ENCODE measurements at regions not wholly inside any gene's neighbourhood (a gene's known extent, or its start where the extent isn't known, plus 50 kb on each side); places are given as distances from the start of the nearest gene placed in this dataset.

DNA sequence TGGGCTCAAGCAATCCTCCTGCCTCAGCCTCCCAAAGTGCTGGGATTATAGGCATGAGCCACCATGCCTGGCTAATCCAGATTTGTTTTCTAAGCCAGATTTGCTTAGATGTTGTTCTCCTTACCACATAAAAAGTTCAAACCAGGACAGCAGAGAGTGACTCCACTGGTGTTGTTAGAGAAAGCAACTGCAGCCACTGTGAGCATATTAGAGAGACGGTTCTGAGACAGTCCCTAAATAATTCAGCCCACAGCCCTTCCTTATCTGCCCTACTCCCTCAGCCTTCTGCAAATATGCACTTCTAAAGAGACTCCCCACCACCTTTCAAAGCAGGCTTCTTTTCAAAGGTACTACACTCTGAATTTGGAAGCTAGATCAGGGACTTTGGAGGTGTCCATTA is 96.1 kb downstream of the DRD1 start:
- no peak overlapping the region for H3K4me3 ChIP-seq (ENCODE audit: control insufficient read depth in 1 of 7, extremely low read depth in 1 of 7, insufficient read depth in 4 of 7, low read depth in 2 of 7, low read length in 6 of 7)
- ChIA-PET POLR2A (no interaction called here), CTCF (no interaction called here)
- no peaks in the 10 kb centered on the region for H3K4me1 ChIP-seq (ENCODE audit: control extremely low read depth in 1 of 4, control insufficient read depth in 4 of 4, insufficient read depth in 4 of 4, low read length in 3 of 4)
- no peak for DNase-seq
- H3K27ac ChIP-seq (ENCODE audit: insufficient read depth in 1 of 2, low read depth in 1 of 2, low read length in 2 of 2, poor library complexity in 1 of 2, severe bottlenecking in 2 of 2), result no peak overlapping the region
- H3K36me3 ChIP-seq (ENCODE audit: control insufficient read depth in 4 of 4, insufficient read depth in 4 of 4, low read length in 3 of 4), result no peaks in the 10 kb centered on the region
- no peaks in the 10 kb centered on the region for H3K9me3 ChIP-seq (ENCODE audit: control extremely low read depth in 1 of 5, control insufficient read depth in 4 of 5, insufficient read depth in 2 of 5, low read depth in 1 of 5, low read length in 4 of 5)
- no CpG with 5 or more reads among the region's 1 CpG for whole genome bisulfite sequencing (ENCODE audit: insufficient coverage)
- peaks cover 0 to 4% (median 0%) of the 10 kb centered on the region in 5 experiments for H3K27me3 ChIP-seq (replicated peaks in 2 of 5; ENCODE audit: control insufficient read depth in 4 of 5, insufficient read depth in 5 of 5, low read length in 4 of 5)

DNA sequence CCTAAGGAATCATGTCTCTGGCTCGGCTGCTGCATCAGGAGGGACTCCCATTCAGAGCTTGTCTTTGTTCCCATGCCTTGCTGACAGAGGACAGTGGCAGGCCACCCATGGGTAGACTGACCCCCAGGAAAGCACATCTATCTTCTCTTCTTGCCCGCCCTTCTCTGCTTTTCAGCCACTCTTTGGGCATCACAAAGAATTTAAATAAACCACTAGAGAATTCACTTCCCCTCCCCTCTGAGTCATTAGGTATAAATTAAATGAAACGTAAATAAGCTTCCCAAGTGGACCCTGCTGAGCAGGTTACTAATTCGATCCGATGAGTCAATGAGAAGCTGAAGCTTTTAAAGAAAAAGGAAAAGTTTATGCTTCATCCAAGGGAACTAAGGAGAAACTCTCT is 97.0 kb downstream of the DRD1 start:
- ChIA-PET POLR2A (no interaction called here), CTCF (no interaction called here)
- no peaks in the 10 kb centered on the region for H3K4me1 ChIP-seq (ENCODE audit: control extremely low read depth in 1 of 4, control insufficient read depth in 4 of 4, insufficient read depth in 4 of 4, low read length in 3 of 4)
- H3K4me3 ChIP-seq (ENCODE audit: control insufficient read depth in 1 of 7, extremely low read depth in 1 of 7, insufficient read depth in 4 of 7, low read depth in 2 of 7, low read length in 6 of 7), result no peak overlapping the region
- 58% methylated on average over 3 of the region's 5 CpGs for WGBS (ENCODE audit: insufficient coverage)
- H3K36me3 ChIP-seq (ENCODE audit: control insufficient read depth in 4 of 4, insufficient read depth in 4 of 4, low read length in 3 of 4), result no peaks in the 10 kb centered on the region
- DNase-seq, result no peak
- no peaks in the 10 kb centered on the region for H3K9me3 ChIP-seq (ENCODE audit: control extremely low read depth in 1 of 5, control insufficient read depth in 4 of 5, insufficient read depth in 2 of 5, low read depth in 1 of 5, low read length in 4 of 5)
- H3K27me3 ChIP-seq (replicated peaks in 2 of 5; ENCODE audit: control insufficient read depth in 4 of 5, insufficient read depth in 5 of 5, low read length in 4 of 5), result peaks cover 0 to 4% (median 0%) of the 10 kb centered on the region in 5 experiments
- no peak overlapping the region for H3K27ac ChIP-seq (ENCODE audit: insufficient read depth in 1 of 2, low read depth in 1 of 2, low read length in 2 of 2, poor library complexity in 1 of 2, severe bottlenecking in 2 of 2)

DNA sequence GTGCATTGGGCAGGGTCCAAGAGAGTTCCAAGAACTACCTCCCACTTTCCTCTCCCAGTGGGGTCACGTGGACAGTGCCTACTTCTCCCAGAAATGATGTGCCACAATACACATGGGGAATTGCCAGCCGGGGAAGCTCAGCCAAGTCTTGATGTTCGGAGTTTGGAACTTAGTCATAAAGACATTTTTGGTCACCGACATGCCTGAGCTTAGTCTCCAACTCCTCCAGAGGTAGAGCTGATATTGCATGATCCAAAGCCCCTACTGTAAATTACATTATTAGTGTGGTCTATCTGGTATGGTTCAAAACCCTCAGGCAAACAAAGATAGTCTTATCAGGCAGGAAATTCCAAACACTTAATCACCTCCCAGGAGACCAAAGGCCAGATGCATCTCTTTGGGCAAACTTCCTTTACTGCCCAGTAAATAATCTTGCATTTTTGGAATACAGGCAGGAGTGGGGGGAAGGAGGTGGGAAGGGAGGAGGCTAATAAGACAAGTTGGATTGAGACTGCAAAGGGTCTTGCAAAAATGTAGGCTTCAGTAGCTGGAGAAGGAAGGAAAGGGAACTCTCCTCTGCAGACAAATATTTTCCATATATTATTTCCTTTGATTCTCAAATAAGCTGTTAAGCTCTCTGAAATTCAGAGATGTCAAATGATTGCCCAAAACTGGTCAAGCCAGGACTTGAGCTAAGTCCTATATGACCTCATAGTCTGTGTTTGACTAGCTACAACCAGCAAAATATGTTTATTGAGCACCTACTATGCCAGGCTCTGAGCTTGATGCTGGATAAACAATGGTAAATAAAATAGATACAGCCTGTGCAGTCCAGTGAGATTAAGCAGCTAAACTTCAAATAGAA is 99.4 kb downstream of the DRD1 start:
- POLR2A ChIA-PET, result no interaction called here
- DNase-seq, result no peak
- Histone ChIP-seq H3K27ac (ENCODE audit: insufficient read depth in 1 of 2, low read depth in 1 of 2, low read length in 2 of 2, poor library complexity in 1 of 2, severe bottlenecking in 2 of 2) (no peak overlapping the region), H3K4me3 (ENCODE audit: control insufficient read depth in 1 of 7, extremely low read depth in 1 of 7, insufficient read depth in 4 of 7, low read depth in 2 of 7, low read length in 6 of 7) (no peak overlapping the region), H3K4me1 (ENCODE audit: control extremely low read depth in 1 of 4, control insufficient read depth in 4 of 4, insufficient read depth in 4 of 4, low read length in 3 of 4) (no peaks in the 10 kb centered on the region), H3K9me3 (ENCODE audit: control extremely low read depth in 1 of 5, control insufficient read depth in 4 of 5, insufficient read depth in 2 of 5, low read depth in 1 of 5, low read length in 4 of 5) (no peaks in the 10 kb centered on the region), H3K36me3 (ENCODE audit: control insufficient read depth in 4 of 4, insufficient read depth in 4 of 4, low read length in 3 of 4) (no peaks in the 10 kb centered on the region), H3K27me3 (replicated peaks in 2 of 5; ENCODE audit: control insufficient read depth in 4 of 5, insufficient read depth in 5 of 5, low read length in 4 of 5) (peaks cover 0 to 4% (median 0%) of the 10 kb centered on the region in 5 experiments)
- WGBS (ENCODE audit: insufficient coverage), result 69% methylated on average over 4 of the region's 4 CpGs
- CTCF ChIA-PET, result no interaction called here

DNA sequence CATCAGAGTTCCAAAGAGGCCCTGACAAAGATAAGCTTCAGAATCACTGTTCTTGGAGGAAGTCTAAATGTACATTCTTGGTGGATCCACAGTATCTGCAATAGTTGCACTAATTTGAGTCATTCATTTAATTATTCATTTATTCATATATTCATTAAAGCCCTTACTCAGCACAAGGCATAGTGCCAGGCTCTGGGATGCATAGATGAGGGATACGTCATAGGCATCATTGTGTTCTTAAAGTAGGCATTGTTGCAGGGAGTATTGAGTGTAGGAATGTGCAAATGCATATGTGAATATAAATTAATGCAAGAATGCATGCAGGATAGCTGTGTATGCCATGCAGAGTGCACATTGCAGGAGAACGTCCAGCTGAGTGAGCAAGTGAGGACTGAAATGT is 100.7 kb downstream of the DRD1 start:
- WGBS (ENCODE audit: insufficient coverage), result 81% methylated on average over 1 of the region's 2 CpGs
- no peak overlapping the region for H3K4me3 ChIP-seq (ENCODE audit: control insufficient read depth in 1 of 7, extremely low read depth in 1 of 7, insufficient read depth in 4 of 7, low read depth in 2 of 7, low read length in 6 of 7)
- no peak for DNase-seq
- H3K9me3 ChIP-seq (ENCODE audit: control extremely low read depth in 1 of 5, control insufficient read depth in 4 of 5, insufficient read depth in 2 of 5, low read depth in 1 of 5, low read length in 4 of 5), result no peaks in the 10 kb centered on the region
- H3K27ac ChIP-seq (ENCODE audit: insufficient read depth in 1 of 2, low read depth in 1 of 2, low read length in 2 of 2, poor library complexity in 1 of 2, severe bottlenecking in 2 of 2), result no peak overlapping the region
- H3K27me3 ChIP-seq (replicated peaks in 2 of 5; ENCODE audit: control insufficient read depth in 4 of 5, insufficient read depth in 5 of 5, low read length in 4 of 5), result peaks cover 0 to under 1% (median 0%) of the 10 kb centered on the region in 5 experiments
- no peaks in the 10 kb centered on the region for H3K36me3 ChIP-seq (ENCODE audit: control insufficient read depth in 4 of 4, insufficient read depth in 4 of 4, low read length in 3 of 4)
- POLR2A ChIA-PET, result no interaction called here
- CTCF ChIA-PET, result no interaction called here
- H3K4me1 ChIP-seq (ENCODE audit: control extremely low read depth in 1 of 4, control insufficient read depth in 4 of 4, insufficient read depth in 4 of 4, low read length in 3 of 4), result no peaks in the 10 kb centered on the region

DNA sequence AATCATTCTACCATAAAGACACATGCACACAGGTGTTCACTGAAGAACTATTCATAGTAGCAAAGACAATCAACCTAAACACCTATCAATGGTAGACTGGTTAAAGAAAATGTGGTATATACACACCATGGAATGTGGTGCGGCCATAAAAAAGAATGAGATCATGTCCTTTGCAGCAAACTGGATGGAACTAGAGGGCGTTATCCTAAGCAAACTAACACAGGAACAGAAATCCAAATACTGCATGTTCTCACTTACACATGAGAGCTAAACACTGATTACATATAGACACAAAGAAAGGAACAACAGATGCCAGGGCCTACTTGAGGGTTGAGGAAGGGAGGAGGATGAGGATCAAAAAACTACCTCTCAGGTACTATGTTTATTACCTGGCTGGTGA is 103.8 kb downstream of the DRD1 start:
- H3K9me3 ChIP-seq (ENCODE audit: control extremely low read depth in 1 of 5, control insufficient read depth in 4 of 5, insufficient read depth in 2 of 5, low read depth in 1 of 5, low read length in 4 of 5), result no peaks in the 10 kb centered on the region
- H3K36me3 ChIP-seq (ENCODE audit: control insufficient read depth in 4 of 4, insufficient read depth in 4 of 4, low read length in 3 of 4), result no peaks in the 10 kb centered on the region
- H3K4me3 ChIP-seq (ENCODE audit: control insufficient read depth in 1 of 7, extremely low read depth in 1 of 7, insufficient read depth in 4 of 7, low read depth in 2 of 7, low read length in 6 of 7), result no peak overlapping the region
- no peaks in the 10 kb centered on the region for H3K27me3 ChIP-seq (replicated peaks in 2 of 5; ENCODE audit: control insufficient read depth in 4 of 5, insufficient read depth in 5 of 5, low read length in 4 of 5)
- WGBS (ENCODE audit: insufficient coverage), result no CpG with 5 or more reads among the region's 2 CpGs
- CTCF ChIA-PET, result no interaction called here
- DNase-seq, result no peak
- H3K27ac ChIP-seq (ENCODE audit: insufficient read depth in 1 of 2, low read depth in 1 of 2, low read length in 2 of 2, poor library complexity in 1 of 2, severe bottlenecking in 2 of 2), result no peak overlapping the region
- POLR2A ChIA-PET, result no interaction called here
- H3K4me1 ChIP-seq (ENCODE audit: control extremely low read depth in 1 of 4, control insufficient read depth in 4 of 4, insufficient read depth in 4 of 4, low read length in 3 of 4), result no peaks in the 10 kb centered on the region

DNA sequence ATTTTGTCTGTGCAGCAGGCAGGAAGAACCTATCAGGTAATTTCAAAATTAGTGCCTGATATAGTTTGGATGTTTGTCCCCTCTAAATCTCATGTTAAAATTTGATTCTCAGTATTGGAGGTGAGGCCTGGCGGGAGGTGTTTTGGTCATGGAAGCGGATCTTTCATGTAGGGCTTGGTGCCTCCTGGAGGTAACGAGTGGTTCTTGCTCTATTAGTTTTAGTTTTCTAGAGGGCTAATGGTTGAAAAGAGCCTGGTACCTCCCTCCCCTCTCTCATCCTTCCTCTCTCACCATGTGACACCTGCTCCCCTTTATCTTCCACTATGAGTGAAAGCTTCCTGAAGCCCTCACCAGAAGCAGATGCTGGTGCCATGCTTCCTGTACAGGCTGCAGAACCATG is 106.3 kb downstream of the DRD1 start:
- no peak for DNase-seq
- H3K9me3 ChIP-seq (ENCODE audit: control extremely low read depth in 1 of 5, control insufficient read depth in 4 of 5, insufficient read depth in 2 of 5, low read depth in 1 of 5, low read length in 4 of 5), result no peaks in the 10 kb centered on the region
- no peak overlapping the region for H3K27ac ChIP-seq (ENCODE audit: insufficient read depth in 1 of 2, low read depth in 1 of 2, low read length in 2 of 2, poor library complexity in 1 of 2, severe bottlenecking in 2 of 2)
- no peak overlapping the region for H3K4me3 ChIP-seq (ENCODE audit: control insufficient read depth in 1 of 7, extremely low read depth in 1 of 7, insufficient read depth in 4 of 7, low read depth in 2 of 7, low read length in 6 of 7)
- H3K4me1 ChIP-seq (ENCODE audit: control extremely low read depth in 1 of 4, control insufficient read depth in 4 of 4, insufficient read depth in 4 of 4, low read length in 3 of 4), result no peaks in the 10 kb centered on the region
- CTCF ChIA-PET, result no interaction called here
- H3K36me3 ChIP-seq (ENCODE audit: control insufficient read depth in 4 of 4, insufficient read depth in 4 of 4, low read length in 3 of 4), result no peaks in the 10 kb centered on the region
- no CpG with 5 or more reads among the region's 3 CpGs for WGBS (ENCODE audit: insufficient coverage)
- POLR2A ChIA-PET, result no interaction called here
- H3K27me3 ChIP-seq (replicated peaks in 2 of 5; ENCODE audit: control insufficient read depth in 4 of 5, insufficient read depth in 5 of 5, low read length in 4 of 5), result no peaks in the 10 kb centered on the region

DNA sequence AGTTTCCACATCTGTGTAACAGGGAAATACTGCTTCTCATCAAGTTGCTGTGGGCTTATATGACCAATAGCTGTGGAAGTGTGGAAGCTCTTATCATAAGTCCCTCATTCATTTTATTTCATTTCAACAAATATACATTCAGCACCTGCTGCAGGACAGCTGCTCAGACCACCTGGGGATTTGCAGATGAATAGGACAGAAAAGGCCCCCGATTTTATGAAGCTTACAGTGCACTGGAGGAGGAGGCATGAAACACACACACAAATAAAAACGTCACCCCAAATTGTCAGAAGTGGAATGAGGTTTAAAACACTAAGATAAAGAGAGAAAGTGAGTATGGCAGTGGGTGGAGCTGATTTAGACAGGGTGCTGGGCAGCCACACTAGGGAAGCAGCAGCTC is 107.2 kb downstream of the DRD1 start:
- H3K4me3 ChIP-seq (ENCODE audit: control insufficient read depth in 1 of 7, extremely low read depth in 1 of 7, insufficient read depth in 4 of 7, low read depth in 2 of 7, low read length in 6 of 7), result no peak overlapping the region
- H3K27ac ChIP-seq (ENCODE audit: insufficient read depth in 1 of 2, low read depth in 1 of 2, low read length in 2 of 2, poor library complexity in 1 of 2, severe bottlenecking in 2 of 2), result no peak overlapping the region
- WGBS (ENCODE audit: insufficient coverage), result 80% methylated on average over 1 of the region's 2 CpGs
- H3K9me3 ChIP-seq (ENCODE audit: control extremely low read depth in 1 of 5, control insufficient read depth in 4 of 5, insufficient read depth in 2 of 5, low read depth in 1 of 5, low read length in 4 of 5), result peaks cover 0 to 3% (median 0%) of the 10 kb centered on the region in 5 experiments
- H3K4me1 ChIP-seq (ENCODE audit: control extremely low read depth in 1 of 4, control insufficient read depth in 4 of 4, insufficient read depth in 4 of 4, low read length in 3 of 4), result no peaks in the 10 kb centered on the region
- CTCF ChIA-PET, result no interaction called here
- no peaks in the 10 kb centered on the region for H3K27me3 ChIP-seq (replicated peaks in 2 of 5; ENCODE audit: control insufficient read depth in 4 of 5, insufficient read depth in 5 of 5, low read length in 4 of 5)
- H3K36me3 ChIP-seq (ENCODE audit: control insufficient read depth in 4 of 4, insufficient read depth in 4 of 4, low read length in 3 of 4), result no peaks in the 10 kb centered on the region
- no peak for DNase-seq
- POLR2A ChIA-PET, result no interaction called here
